ENCODE measurements at regions not wholly inside any gene's neighbourhood (a gene's known extent, or its start where the extent isn't known, plus 50 kb on each side); places are given as distances from the start of the nearest gene placed in this dataset.

DNA sequence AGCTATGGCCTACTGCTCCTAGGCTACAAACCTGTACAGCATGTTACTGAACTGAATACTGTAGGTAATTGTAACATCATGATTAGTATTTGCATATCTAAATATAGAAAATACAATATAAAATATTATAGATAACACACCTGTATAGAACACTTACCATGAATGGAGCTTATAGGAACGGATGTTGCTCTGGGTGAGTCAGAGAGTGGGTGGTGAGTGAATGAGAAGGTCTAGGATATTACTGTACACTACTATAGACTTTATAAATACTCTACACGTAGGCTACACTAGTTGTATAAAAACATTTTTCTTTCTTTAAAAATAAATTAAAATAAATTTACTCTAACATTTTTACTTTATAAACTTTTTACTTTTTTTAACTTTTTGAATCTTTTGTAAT is 224.0 kb upstream of the CBLB start:
- TF ChIP-seq CTCF (IDR thresholded peaks at IDR 0.05), result no peak
- Histone ChIP-seq H3K9ac (no peak overlapping the region), H3K4me1 (no peaks in the 10 kb centered on the region), H3K27me3 (ENCODE audit: control insufficient read depth, insufficient read depth, low read length) (no peaks in the 10 kb centered on the region), H3K4me2 (ENCODE audit: low read length) (no peak overlapping the region), H3K36me3 (ENCODE audit: control insufficient read depth, insufficient read depth, low read length) (no peaks in the 10 kb centered on the region), H3K27ac (no peak overlapping the region), H3K4me3 (ENCODE audit: low read depth, low read length) (no peak overlapping the region), H3K79me2 (no peaks in the 10 kb centered on the region), H3K9me3 (ENCODE audit: control insufficient read depth, low read length) (no peaks in the 10 kb centered on the region), H2AFZ (no peak overlapping the region)

DNA sequence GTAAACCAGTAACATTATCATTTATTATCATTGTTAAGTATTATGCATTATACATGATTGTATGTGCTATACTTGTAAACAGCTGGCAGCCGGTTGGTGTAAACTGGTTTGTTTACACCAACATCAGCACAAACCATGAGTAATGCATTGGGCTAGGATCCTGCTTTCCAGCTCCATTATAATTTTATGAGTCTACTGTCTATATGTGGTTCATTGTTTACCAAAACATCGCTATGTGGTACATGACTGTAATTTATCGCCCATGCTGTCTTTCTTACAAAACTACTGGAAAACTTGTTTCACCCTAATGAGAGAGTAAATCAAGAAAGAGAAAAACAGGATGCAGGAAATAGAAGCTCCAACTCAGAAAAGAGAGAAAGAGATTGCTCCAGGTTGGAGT is 224.8 kb upstream of the CBLB start:
- H3K9ac ChIP-seq, result no peak overlapping the region
- no peak overlapping the region for H3K4me3 ChIP-seq (ENCODE audit: low read depth, low read length)
- TF ChIP-seq CTCF (IDR thresholded peaks at IDR 0.05), result no peak
- no peak overlapping the region for H3K27ac ChIP-seq
- no peaks in the 10 kb centered on the region for H3K27me3 ChIP-seq (ENCODE audit: control insufficient read depth, insufficient read depth, low read length)
- no peak overlapping the region for H2AFZ ChIP-seq
- H3K4me2 ChIP-seq (ENCODE audit: low read length), result no peak overlapping the region
- no peaks in the 10 kb centered on the region for H3K4me1 ChIP-seq
- H3K9me3 ChIP-seq (ENCODE audit: control insufficient read depth, low read length), result no peaks in the 10 kb centered on the region
- no peaks in the 10 kb centered on the region for H3K36me3 ChIP-seq (ENCODE audit: control insufficient read depth, insufficient read depth, low read length)
- no peaks in the 10 kb centered on the region for H3K79me2 ChIP-seq

DNA sequence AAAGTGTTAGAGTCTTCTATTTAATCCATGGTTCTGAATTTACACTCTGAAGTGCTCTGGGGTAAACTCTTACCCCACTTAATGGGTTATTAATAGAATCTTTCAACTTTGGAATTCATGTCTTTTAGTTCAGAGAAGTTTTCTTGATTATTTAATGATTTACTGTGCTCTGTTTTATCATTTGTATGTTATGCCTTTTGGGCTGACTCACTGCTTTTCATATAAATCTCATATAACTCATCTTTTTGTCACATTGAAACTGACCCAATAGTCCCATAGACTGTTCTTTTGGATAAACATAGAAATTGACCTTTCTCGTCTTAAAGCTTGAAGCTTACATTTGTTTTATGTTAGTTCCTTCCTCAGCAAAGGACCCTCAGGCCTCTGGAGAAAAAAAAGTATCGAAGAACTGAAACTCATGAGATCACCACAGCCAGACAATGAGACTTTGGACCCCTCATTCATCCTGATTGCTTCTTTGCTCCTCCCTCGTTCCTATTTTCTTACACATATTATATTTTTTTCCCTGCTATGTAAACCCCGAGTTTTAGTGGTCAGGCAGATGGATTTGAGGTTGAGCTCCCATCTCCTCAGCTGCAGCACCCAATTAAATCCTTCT is 229.1 kb upstream of the CBLB start:
- Histone ChIP-seq H3K9ac (no peak overlapping the region), H3K4me3 (ENCODE audit: low read depth, low read length) (no peak overlapping the region), H3K27me3 (ENCODE audit: control insufficient read depth, insufficient read depth, low read length) (no peaks in the 10 kb centered on the region), H2AFZ (no peak overlapping the region), H3K4me1 (no peaks in the 10 kb centered on the region), H3K79me2 (no peaks in the 10 kb centered on the region), H3K4me2 (ENCODE audit: low read length) (no peak overlapping the region), H3K9me3 (ENCODE audit: control insufficient read depth, low read length) (no peaks in the 10 kb centered on the region), H3K36me3 (ENCODE audit: control insufficient read depth, insufficient read depth, low read length) (no peaks in the 10 kb centered on the region), H3K27ac (no peak overlapping the region)
- TF ChIP-seq CTCF (IDR thresholded peaks at IDR 0.05), result no peak

DNA sequence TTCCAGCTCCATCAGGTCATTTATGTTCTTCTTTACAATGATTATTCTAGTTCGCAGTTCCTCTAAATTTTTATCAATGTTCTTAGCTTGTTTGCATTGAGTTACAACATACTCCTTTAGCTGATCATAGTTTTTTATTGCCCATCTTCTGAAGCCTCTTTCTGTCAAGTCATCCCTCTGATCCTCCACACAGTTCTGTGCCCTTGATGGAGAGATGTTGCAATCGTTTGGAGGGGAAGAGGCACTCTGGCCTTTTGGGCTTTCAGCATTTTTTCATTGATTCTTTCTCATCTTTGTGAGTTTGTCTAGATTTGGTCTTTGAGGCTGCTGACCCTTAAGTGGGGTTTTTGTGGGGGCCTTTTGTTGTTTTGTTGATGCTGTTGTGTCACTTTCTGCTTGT is 234.6 kb upstream of the CBLB start:
- no peak overlapping the region for H3K9ac ChIP-seq
- H3K27me3 ChIP-seq (ENCODE audit: control insufficient read depth, insufficient read depth, low read length), result no peaks in the 10 kb centered on the region
- H3K79me2 ChIP-seq, result no peaks in the 10 kb centered on the region
- no peak overlapping the region for H3K4me3 ChIP-seq (ENCODE audit: low read depth, low read length)
- no peak overlapping the region for H3K27ac ChIP-seq
- no peak overlapping the region for H2AFZ ChIP-seq
- H3K36me3 ChIP-seq (ENCODE audit: control insufficient read depth, insufficient read depth, low read length), result no peaks in the 10 kb centered on the region
- H3K4me1 ChIP-seq, result no peaks in the 10 kb centered on the region
- TF ChIP-seq CTCF (IDR thresholded peaks at IDR 0.05), result no peak
- no peaks in the 10 kb centered on the region for H3K9me3 ChIP-seq (ENCODE audit: control insufficient read depth, low read length)
- no peak overlapping the region for H3K4me2 ChIP-seq (ENCODE audit: low read length)

DNA sequence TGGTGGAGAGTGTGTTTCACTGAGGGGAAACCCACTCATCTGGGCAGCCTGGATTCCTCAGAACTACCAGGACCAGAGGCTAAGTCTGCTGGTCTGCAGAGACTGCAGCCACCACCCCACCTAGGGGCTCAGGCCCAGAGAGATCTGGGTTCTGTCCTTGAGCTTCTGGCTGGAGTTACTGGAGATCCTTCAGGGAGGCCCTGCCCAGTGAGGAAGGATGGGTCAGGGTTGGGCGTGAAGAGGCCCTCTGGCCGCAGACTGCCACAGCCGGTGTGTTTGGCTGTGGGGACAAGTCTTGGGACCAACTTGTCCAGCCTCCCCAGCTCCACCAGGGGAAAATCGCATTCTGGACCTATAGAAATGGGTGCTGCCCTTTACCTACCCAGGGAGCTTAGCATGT is 235.3 kb upstream of the CBLB start:
- no peak for TF ChIP-seq CTCF (IDR thresholded peaks at IDR 0.05)
- H3K9ac ChIP-seq, result no peak overlapping the region
- H3K79me2 ChIP-seq, result no peaks in the 10 kb centered on the region
- H3K27ac ChIP-seq, result no peak overlapping the region
- no peaks in the 10 kb centered on the region for H3K36me3 ChIP-seq (ENCODE audit: control insufficient read depth, insufficient read depth, low read length)
- H2AFZ ChIP-seq, result no peak overlapping the region
- H3K4me1 ChIP-seq, result no peaks in the 10 kb centered on the region
- no peak overlapping the region for H3K4me2 ChIP-seq (ENCODE audit: low read length)
- H3K27me3 ChIP-seq (ENCODE audit: control insufficient read depth, insufficient read depth, low read length), result no peaks in the 10 kb centered on the region
- no peak overlapping the region for H3K4me3 ChIP-seq (ENCODE audit: low read depth, low read length)
- no peaks in the 10 kb centered on the region for H3K9me3 ChIP-seq (ENCODE audit: control insufficient read depth, low read length)

Measured in parathyroid adenoma (tissue), 2 donors.